ENCODE measurements at regions not wholly inside any gene's neighbourhood (a gene's known extent, or its start where the extent isn't known, plus 50 kb on each side); places are given as distances from the start of the nearest gene placed in this dataset.

- Histone ChIP-seq H4K20me1 (no peaks in the 10 kb centered on the region), H3K4me2 (no peak overlapping the region), H3K36me3 (no peaks in the 10 kb centered on the region), H3K27ac (no peak overlapping the region), H3K4me1 (peaks cover 0 to 5% (median 0%) of the 10 kb centered on the region in 10 experiments; a peak in 4 of 20 replicates), H3K27me3 (no peaks in the 10 kb centered on the region), H3K4me3 (no peak overlapping the region), H3K9ac (no peak overlapping the region), H3K9me3 (replicated peaks in 1 of 11) (peaks cover 14 to 32% (median 25%) of the 10 kb centered on the region in 11 experiments)
- TF ChIP-seq Cebpa-rat (IDR thresholded peaks at IDR 0.05), result no peak
Measured at GRCh38 chr11:106233191-106233590, 155.7 kb downstream of the AASDHPPT start.

DNA sequence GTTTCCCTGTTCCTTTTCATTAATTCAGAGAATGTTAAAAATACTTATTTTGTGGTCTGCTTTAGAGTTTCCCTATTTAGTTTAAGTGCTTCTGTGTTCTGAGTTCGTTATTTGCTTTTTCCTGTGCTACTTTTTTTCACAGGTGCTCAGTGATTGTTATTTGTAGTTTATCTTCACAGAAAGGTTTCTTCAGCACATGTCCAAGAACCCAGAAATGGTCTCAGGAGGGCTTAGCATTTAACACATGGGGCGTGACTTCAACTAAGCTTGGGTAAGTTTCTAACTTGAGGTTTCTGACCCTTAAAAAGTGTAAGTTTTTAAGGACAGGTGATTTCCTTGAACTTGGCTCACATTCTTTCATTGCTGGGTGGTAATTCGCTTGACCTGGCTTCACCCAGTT, 157.3 kb downstream of the AASDHPPT start:
- Histone ChIP-seq H3K4me3 (no peak overlapping the region), H3K4me2 (peak overlapping the region in 5 of 11 experiments; percentile 2 to 23 (median 14); a peak in 5 of 22 replicates), H3K27me3 (no peaks in the 10 kb centered on the region), H3K36me3 (no peaks in the 10 kb centered on the region), H4K20me1 (no peaks in the 10 kb centered on the region), H3K9me3 (replicated peaks in 1 of 11) (peaks cover 11 to 20% (median 14%) of the 10 kb centered on the region in 11 experiments), H3K9ac (no peak overlapping the region), H3K4me1 (peaks cover 0 to 5% (median 0%) of the 10 kb centered on the region in 10 experiments; a peak in 4 of 20 replicates), H3K27ac (no peak overlapping the region)
- TF ChIP-seq Cebpa-rat (IDR thresholded peaks at IDR 0.05), result no peak

GRCh38 chr11:106236295-106236694, 158.8 kb downstream of the AASDHPPT start:
- TF ChIP-seq Cebpa-rat (IDR thresholded peaks at IDR 0.05), result no peak
- Histone ChIP-seq H3K27ac (no peak overlapping the region), H3K27me3 (no peaks in the 10 kb centered on the region), H3K9ac (no peak overlapping the region), H3K4me2 (no peak overlapping the region), H3K9me3 (replicated peaks in 1 of 11) (peaks cover 0 to 5% (median 0%) of the 10 kb centered on the region in 11 experiments; a peak in 7 of 22 replicates), H4K20me1 (no peaks in the 10 kb centered on the region), H3K4me3 (no peak overlapping the region), H3K4me1 (peaks cover 0 to 5% (median 0%) of the 10 kb centered on the region in 10 experiments; a peak in 4 of 20 replicates), H3K36me3 (no peaks in the 10 kb centered on the region)

GRCh38 chr11:106238704-106239360, 161.4 kb downstream of the AASDHPPT start:
- TF ChIP-seq Cebpa-rat (IDR thresholded peaks at IDR 0.05), result no peak
- no peak overlapping the region for H3K27ac ChIP-seq
- H3K4me3 ChIP-seq, result no peak overlapping the region
- no peaks in the 10 kb centered on the region for H3K36me3 ChIP-seq
- no peak overlapping the region for H3K4me2 ChIP-seq
- no peak overlapping the region for H3K9ac ChIP-seq
- no peaks in the 10 kb centered on the region for H4K20me1 ChIP-seq
- H3K9me3 ChIP-seq (replicated peaks in 1 of 11), result no peaks in the 10 kb centered on the region
- no peaks in the 10 kb centered on the region for H3K27me3 ChIP-seq
- peaks cover 0 to 5% (median 0%) of the 10 kb centered on the region in 10 experiments; a peak in 4 of 20 replicates for H3K4me1 ChIP-seq

DNA sequence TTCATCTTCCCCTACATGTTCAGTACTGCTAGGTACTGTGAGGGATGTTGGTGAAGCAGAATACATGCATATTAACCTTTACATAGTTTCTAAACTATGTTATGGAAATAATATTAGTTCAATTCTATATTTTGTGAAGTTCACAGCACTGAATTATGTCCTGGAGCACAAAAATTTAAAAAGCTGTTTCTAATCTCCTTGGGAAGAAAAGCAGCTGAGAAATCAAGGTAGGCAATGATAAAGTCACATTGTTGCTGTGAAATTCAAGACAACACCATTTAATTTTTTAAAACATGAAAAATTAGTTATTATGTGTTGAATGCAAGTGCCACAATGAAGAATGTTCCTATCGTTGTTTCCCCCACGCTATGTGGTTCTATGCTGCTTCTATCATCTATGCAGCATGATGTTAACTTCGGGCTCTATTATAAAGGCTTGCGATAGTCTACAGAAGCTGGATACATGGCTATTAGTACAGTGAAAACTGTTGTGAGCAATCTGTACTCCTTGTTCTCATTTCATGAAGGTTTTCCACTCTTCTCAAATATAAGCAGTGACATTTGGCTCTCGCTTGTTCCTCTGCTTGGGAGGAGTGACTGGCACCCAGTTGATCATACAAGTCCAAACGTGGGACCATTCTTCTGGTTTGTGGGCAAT, 164.3 kb downstream of the AASDHPPT start:
- Histone ChIP-seq H3K36me3 (no peaks in the 10 kb centered on the region), H4K20me1 (no peaks in the 10 kb centered on the region), H3K27me3 (no peaks in the 10 kb centered on the region), H3K4me3 (no peak overlapping the region), H3K4me1 (no peaks in the 10 kb centered on the region), H3K9me3 (replicated peaks in 1 of 11) (peaks cover 6 to 14% (median 12%) of the 10 kb centered on the region in 11 experiments), H3K9ac (no peak overlapping the region), H3K4me2 (no peak overlapping the region), H3K27ac (no peak overlapping the region)
- no peak for TF ChIP-seq Cebpa-rat (IDR thresholded peaks at IDR 0.05)

GRCh38 chr11:106242718-106243415, 165.4 kb downstream of the AASDHPPT start:
- Histone ChIP-seq H4K20me1 (no peaks in the 10 kb centered on the region), H3K27me3 (no peaks in the 10 kb centered on the region), H3K9me3 (replicated peaks in 1 of 11) (peaks cover 12 to 25% (median 22%) of the 10 kb centered on the region in 11 experiments), H3K9ac (no peak overlapping the region), H3K4me2 (no peak overlapping the region), H3K36me3 (no peaks in the 10 kb centered on the region), H3K4me3 (no peak overlapping the region), H3K4me1 (no peaks in the 10 kb centered on the region), H3K27ac (no peak overlapping the region)
- no peak for TF ChIP-seq Cebpa-rat (IDR thresholded peaks at IDR 0.05)

DNA sequence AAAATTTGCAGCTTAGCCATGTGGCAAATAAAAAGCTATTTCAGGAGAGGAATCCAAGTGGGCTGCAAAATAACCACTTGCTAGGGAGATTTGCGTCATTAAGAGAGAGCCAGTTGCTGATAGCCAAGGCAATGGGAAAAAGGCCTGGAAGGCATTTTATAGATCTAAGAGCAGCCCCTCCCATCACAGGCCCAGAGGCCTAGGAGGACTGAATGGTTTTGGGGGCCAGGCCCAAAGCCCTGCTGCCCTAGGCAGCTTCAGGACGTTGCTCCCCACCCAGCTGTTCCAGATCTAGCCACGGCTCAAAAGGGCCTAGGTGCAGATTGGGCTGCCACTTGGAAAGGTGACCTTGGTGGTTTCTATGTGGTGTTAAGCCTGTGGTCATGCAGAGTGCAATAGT, 169.0 kb downstream of the AASDHPPT start:
- H3K4me2 ChIP-seq, result no peak overlapping the region
- peaks cover 12 to 25% (median 22%) of the 10 kb centered on the region in 11 experiments for H3K9me3 ChIP-seq (replicated peaks in 1 of 11)
- H3K4me3 ChIP-seq, result no peak overlapping the region
- H3K9ac ChIP-seq, result no peak overlapping the region
- H3K27me3 ChIP-seq, result no peaks in the 10 kb centered on the region
- H3K36me3 ChIP-seq, result no peaks in the 10 kb centered on the region
- H3K27ac ChIP-seq, result no peak overlapping the region
- TF ChIP-seq Cebpa-rat (IDR thresholded peaks at IDR 0.05), result no peak
- no peaks in the 10 kb centered on the region for H4K20me1 ChIP-seq
- no peaks in the 10 kb centered on the region for H3K4me1 ChIP-seq

- Histone ChIP-seq H3K4me1 (no peaks in the 10 kb centered on the region), H4K20me1 (no peaks in the 10 kb centered on the region), H3K27ac (no peak overlapping the region), H3K4me2 (no peak overlapping the region), H3K4me3 (no peak overlapping the region), H3K36me3 (no peaks in the 10 kb centered on the region), H3K9ac (no peak overlapping the region), H3K9me3 (replicated peaks in 1 of 11) (peaks cover 12 to 25% (median 22%) of the 10 kb centered on the region in 11 experiments), H3K27me3 (no peaks in the 10 kb centered on the region)
- TF ChIP-seq Cebpa-rat (IDR thresholded peaks at IDR 0.05), result no peak
Measured at GRCh38 chr11:106249617-106250239, 172.3 kb downstream of the AASDHPPT start.

GRCh38 chr11:106262852-106263251, 185.4 kb downstream of the AASDHPPT start:
- H3K9ac ChIP-seq, result no peak overlapping the region

More at GRCh38 chr11:106262852-106263251, 185.4 kb downstream of the AASDHPPT start:
- H3K4me3 ChIP-seq, result no peak overlapping the region
- no peaks in the 10 kb centered on the region for H3K36me3 ChIP-seq
- no peaks in the 10 kb centered on the region for H3K27me3 ChIP-seq
- no peak overlapping the region for H3K4me2 ChIP-seq
- no peak for TF ChIP-seq Cebpa-rat (IDR thresholded peaks at IDR 0.05)
- H4K20me1 ChIP-seq, result no peaks in the 10 kb centered on the region
- no peak overlapping the region for H3K27ac ChIP-seq
- peaks cover 12 to 21% (median 14%) of the 10 kb centered on the region in 11 experiments for H3K9me3 ChIP-seq (replicated peaks in 1 of 11)
- H3K4me1 ChIP-seq, result no peaks in the 10 kb centered on the region
